HG03439 (cell line): ENCODE measurements at regions not wholly inside any gene's neighbourhood (a gene's known extent, or its start where the extent isn't known, plus 50 kb on each side); places are given as distances from the start of the nearest gene placed in this dataset.
"Not testable (repeated sequence)": the region's sequence is repeated elsewhere in the genome, so short reads cannot be mapped to it uniquely, and the experiment has no call there.

ENCODE experiments used
- ATAC-seq: cut with Tn5 transposase; IDR thresholded peaks from one replicate; pipeline ENCODE4 v1.9.1; 2021; ENCODE audit warnings: mild to moderate bottlenecking, moderate library complexity; ENCODE audit not compliant: unreplicated experiment

DNA sequence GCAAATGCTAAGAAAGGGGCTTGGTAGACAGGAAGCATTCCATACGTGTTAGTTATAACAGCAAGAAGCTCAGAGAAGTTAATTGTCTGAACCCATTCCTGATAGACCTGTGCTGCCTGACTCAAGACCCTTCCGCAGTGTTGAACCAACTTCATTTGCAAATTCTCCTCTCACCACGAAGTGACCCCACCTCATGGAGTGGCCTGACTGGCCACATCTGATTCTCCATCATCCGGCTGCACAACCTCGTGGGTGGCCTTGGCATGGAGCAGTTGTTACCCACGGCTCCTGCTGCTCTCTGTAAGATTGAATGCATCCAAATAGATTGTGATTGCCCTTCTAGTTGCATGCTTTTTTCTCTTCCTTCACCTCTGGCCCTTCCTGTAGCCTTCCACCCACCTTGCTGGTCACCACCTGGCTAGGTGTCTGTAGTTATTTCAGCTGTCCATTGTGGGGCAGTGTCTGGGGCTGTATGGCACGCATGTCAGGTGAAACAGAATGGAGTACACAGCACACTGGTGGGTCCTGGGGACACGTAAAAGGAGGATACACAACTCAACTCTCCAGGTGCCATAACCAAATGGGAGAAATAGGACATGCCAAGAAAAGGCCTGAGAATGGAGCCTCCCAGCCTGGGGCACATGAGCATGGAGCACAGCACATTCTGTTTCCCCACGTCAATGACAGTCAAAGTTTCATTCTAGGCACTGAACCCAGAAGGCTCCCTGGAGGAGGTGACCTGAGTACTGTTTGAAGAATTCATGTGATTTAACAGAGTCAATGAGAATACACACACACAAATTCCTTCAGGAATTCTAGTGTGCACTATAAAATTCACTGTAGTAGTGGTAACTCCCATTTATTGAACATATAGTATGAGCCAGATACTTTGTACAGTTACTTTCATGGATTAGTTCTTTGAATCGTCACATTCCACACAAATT is 70.5 kb upstream of the PTCH1 start:
- ATAC-seq, result no peak

- ATAC-seq, result no peak
These were observed 69.6 kb upstream of the PTCH1 start for GRCh38 chr9:95586326-95586725.

DNA sequence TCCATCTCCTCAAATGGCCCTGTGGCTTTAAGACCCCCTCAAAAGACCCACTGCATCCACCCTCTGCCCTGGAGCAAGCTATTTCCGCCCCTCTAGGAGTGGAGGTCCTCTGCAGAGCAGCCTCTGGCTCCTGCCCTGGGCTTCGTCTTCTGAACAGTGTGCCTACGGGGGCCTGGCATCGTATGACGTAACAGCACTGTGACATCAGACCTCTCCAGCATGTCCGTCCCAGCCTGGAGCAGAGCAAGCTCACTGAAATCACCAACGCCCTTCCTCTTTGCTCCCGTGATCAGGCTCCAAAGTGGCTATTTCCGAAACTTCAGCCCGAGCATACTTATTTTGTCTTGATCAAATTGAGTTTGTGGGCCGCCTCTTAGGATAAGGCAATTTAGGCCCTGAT is 69.1 kb upstream of the PTCH1 start:
- no peak for ATAC-seq

GRCh38 chr9:95584176-95584575 is 67.4 kb upstream of the PTCH1 start:
- no peak for ATAC-seq

- no peak for ATAC-seq
These were observed 65.1 kb upstream of the PTCH1 start for GRCh38 chr9:95581900-95582299.

GRCh38 chr9:95580812-95581761 is 64.3 kb upstream of the PTCH1 start:
- ATAC-seq, result no peak

- no peak for ATAC-seq
These were observed 58.2 kb upstream of the PTCH1 start for GRCh38 chr9:95574866-95575553.

DNA sequence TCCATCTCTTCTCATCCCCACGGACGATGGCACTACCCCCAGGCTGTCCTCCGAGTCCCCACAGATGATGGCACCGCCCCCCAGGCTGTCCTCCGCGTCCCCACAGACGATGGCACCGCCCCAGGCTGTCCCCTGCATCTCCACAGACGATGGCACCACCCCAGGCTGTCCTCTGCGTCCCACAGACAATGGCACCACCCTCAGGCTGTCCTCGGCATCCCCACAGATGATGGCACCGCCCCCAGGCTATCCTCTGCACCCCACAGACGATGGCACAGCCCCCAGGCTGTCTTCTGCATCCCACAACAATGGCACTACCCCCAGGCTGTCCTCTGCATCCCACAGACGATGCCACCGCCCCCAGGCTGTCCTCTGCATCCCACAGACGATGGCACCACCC is 57.4 kb upstream of the PTCH1 start:
- no peak for ATAC-seq

GRCh38 chr9:95573463-95573862 is 56.7 kb upstream of the PTCH1 start:
- no peak for ATAC-seq

- ATAC-seq, result no peak
These were observed 55.8 kb upstream of the PTCH1 start for GRCh38 chr9:95572381-95573151.

DNA sequence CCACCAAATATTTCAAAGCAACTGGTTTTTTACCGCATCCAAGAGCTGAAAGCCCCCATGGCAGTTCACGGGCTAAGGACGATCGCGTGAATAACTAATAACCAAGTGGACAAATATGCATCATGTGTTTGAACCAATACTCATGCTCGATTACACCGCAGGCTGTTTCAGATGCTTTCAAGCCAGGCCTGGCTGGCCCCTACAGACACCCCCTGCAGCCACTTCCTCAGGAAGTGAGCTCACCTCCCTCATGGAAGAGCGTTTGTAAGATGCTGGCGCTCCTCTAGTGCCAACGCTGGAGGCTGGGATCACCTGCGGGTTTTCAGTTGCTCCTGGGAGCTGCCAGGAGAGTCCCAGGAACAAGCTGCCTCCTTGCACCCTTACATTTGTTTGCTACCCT is 53.9 kb upstream of the PTCH1 start:
- no peak for ATAC-seq

GRCh38 chr9:95570150-95570549 is 53.4 kb upstream of the PTCH1 start:
- ATAC-seq, result no peak

DNA sequence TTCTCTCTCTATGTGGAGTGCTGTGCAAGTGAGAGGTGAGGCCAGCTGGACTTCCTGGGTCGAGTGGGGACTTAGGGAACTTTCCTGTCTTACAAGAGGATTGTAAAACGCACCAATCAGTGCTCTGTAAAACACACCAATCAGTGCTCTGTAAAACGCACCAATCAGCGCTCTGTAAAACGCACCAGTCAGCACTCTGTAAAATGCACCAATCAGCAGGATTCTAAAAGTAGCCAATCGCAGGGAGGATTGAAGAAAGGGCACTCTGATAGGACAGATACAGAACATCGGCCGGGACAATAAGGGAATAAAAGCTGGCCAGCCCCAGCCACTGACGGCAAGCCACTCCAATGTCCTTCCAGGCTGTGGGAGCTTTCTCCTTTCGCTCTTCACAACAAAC is 52.0 kb upstream of the PTCH1 start:
- ATAC-seq, result not testable (repeated sequence)
